ENCODE measurements at regions not wholly inside any gene's neighbourhood (a gene's known extent, or its start where the extent isn't known, plus 50 kb on each side); places are given as distances from the start of the nearest gene placed in this dataset.

- TF ChIP-seq POLR2A (IDR thresholded peaks at IDR 0.05; ENCODE audit: low read length) (no peak), GATA1 (IDR thresholded peaks at IDR 0.05; ENCODE audit: low read depth, low read length) (no peak)
Measured at GRCh38 chr3:22386107-22386506, 635.1 kb upstream of the ZNF385D start.

Data from erythroblast (primary cell).